ENCODE measurements at regions not wholly inside any gene's neighbourhood (a gene's known extent, or its start where the extent isn't known, plus 50 kb on each side); places are given as distances from the start of the nearest gene placed in this dataset.

DNA sequence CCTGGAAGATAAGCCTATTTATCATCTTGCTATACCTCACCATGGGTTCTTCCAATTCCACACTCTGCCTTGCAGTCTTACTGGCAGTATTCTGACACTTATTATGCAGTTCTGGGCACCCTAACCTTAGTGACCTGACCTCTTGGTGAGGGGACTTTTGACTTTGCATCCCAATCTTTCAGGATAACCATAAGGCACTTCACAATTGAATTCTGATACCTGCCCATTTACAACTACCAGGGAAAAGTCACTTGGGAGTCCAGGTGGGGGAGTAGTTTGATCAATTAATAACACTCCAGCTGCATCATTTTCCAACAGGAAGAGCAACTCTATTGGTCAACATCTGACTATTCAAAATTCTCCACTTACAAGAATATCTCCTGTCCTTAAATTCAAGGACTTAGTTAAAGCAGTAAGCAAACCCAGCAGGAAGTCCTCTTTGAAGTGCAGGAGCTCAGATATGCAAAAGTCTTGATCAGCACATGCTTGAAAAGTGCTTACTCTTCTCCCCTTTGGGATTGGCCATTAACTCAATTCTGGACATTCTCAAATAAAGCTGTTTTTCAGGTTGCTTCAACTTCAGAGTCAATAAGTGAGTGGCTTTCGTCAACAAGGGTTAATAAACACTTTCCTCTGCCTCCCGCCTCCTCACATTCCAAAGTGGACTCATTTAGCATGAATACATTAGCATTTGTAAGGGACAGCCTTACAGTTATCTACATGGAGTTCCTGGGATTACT, 177.4 kb upstream of the NRIP1 start:
- TF ChIP-seq, protein P1, sequence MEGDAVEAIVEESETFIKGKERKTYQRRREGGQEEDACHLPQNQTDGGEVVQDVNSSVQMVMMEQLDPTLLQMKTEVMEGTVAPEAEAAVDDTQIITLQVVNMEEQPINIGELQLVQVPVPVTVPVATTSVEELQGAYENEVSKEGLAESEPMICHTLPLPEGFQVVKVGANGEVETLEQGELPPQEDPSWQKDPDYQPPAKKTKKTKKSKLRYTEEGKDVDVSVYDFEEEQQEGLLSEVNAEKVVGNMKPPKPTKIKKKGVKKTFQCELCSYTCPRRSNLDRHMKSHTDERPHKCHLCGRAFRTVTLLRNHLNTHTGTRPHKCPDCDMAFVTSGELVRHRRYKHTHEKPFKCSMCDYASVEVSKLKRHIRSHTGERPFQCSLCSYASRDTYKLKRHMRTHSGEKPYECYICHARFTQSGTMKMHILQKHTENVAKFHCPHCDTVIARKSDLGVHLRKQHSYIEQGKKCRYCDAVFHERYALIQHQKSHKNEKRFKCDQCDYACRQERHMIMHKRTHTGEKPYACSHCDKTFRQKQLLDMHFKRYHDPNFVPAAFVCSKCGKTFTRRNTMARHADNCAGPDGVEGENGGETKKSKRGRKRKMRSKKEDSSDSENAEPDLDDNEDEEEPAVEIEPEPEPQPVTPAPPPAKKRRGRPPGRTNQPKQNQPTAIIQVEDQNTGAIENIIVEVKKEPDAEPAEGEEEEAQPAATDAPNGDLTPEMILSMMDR (IDR thresholded peaks at IDR 0.05) = no peak
- no peak for TF ChIP-seq POLR2A (IDR thresholded peaks at IDR 0.05)

Data from breast epithelium (tissue), 3 donors.